ENCODE measurements at regions not wholly inside any gene's neighbourhood (a gene's known extent, or its start where the extent isn't known, plus 50 kb on each side); places are given as distances from the start of the nearest gene placed in this dataset.

GRCh38 chr3:72496051-72496670 lies 352.1 kb downstream of the SHQ1 start:
- no peaks in the 10 kb centered on the region for H3K4me1 ChIP-seq (ENCODE audit: control insufficient read depth, insufficient read depth, low read length)
- H3K4me1 Mint-ChIP-seq = no peaks in the 10 kb centered on the region

GRCh38 chr3:72494626-72495025 lies 353.6 kb downstream of the SHQ1 start:
- Histone ChIP-seq H3K4me3 (ENCODE audit: low read length) (no peak overlapping the region), H3K4me1 (ENCODE audit: control insufficient read depth, insufficient read depth, low read length) (peaks cover 5% of the 10 kb centered on the region), H3K36me3 (ENCODE audit: control insufficient read depth, insufficient read depth, low read length) (no peaks in the 10 kb centered on the region), H3K27ac (ENCODE audit: low read length) (no peak overlapping the region), H3K9me3 (ENCODE audit: control insufficient read depth, insufficient read depth, low read length) (no peaks in the 10 kb centered on the region), H3K27me3 (ENCODE audit: control insufficient read depth, insufficient read depth, low read length) (no peaks in the 10 kb centered on the region)
- WGBS (ENCODE audit: insufficient coverage) = 71% methylated on average over 1 of the region's 2 CpGs
- no peak for ATAC-seq
- no peaks in the 10 kb centered on the region for H3K36me3 Mint-ChIP-seq
- DNase-seq = no peak
- no peaks in the 10 kb centered on the region for H3K9me3 Mint-ChIP-seq
- H3K4me3 Mint-ChIP-seq = no peak overlapping the region
- TF ChIP-seq CTCF (IDR thresholded peaks at IDR 0.05) = no peak
- intact Hi-C loops (cut with micrococcal nuclease) = no loop called here
- no peaks in the 10 kb centered on the region for H3K27me3 Mint-ChIP-seq (ENCODE audit: low read depth in 2 of 2)
- H3K4me1 Mint-ChIP-seq = no peaks in the 10 kb centered on the region
- no peak overlapping the region for H3K27ac Mint-ChIP-seq

More at GRCh38 chr3:72496051-72496670, 352.1 kb downstream of the SHQ1 start:
- intact Hi-C loops (cut with micrococcal nuclease) = no loop called here
- WGBS (ENCODE audit: insufficient coverage) = 46% methylated on average over 2 of the region's 4 CpGs
- no peaks in the 10 kb centered on the region for H3K27me3 Mint-ChIP-seq (ENCODE audit: low read depth in 2 of 2)
- Histone ChIP-seq H3K36me3 (ENCODE audit: control insufficient read depth, insufficient read depth, low read length) (no peaks in the 10 kb centered on the region), H3K27ac (ENCODE audit: low read length) (no peak overlapping the region), H3K9me3 (ENCODE audit: control insufficient read depth, insufficient read depth, low read length) (no peaks in the 10 kb centered on the region), H3K27me3 (ENCODE audit: control insufficient read depth, insufficient read depth, low read length) (no peaks in the 10 kb centered on the region), H3K4me3 (ENCODE audit: low read length) (no peak overlapping the region)
- no peak for ATAC-seq
- no peak for DNase-seq
- H3K36me3 Mint-ChIP-seq = no peaks in the 10 kb centered on the region
- H3K27ac Mint-ChIP-seq = no peak overlapping the region
- no peaks in the 10 kb centered on the region for H3K9me3 Mint-ChIP-seq
- TF ChIP-seq CTCF (IDR thresholded peaks at IDR 0.05) = no peak
- H3K4me3 Mint-ChIP-seq = no peak overlapping the region

- Mint-ChIP-seq H3K4me1 (no peaks in the 10 kb centered on the region), H3K27ac (no peak overlapping the region), H3K4me3 (no peak overlapping the region), H3K27me3 (ENCODE audit: low read depth in 2 of 2) (no peaks in the 10 kb centered on the region), H3K9me3 (no peaks in the 10 kb centered on the region), H3K36me3 (no peaks in the 10 kb centered on the region)
- Histone ChIP-seq H3K27ac (ENCODE audit: low read length) (no peak overlapping the region), H3K4me3 (ENCODE audit: low read length) (no peak overlapping the region), H3K9me3 (ENCODE audit: control insufficient read depth, insufficient read depth, low read length) (no peaks in the 10 kb centered on the region), H3K4me1 (ENCODE audit: control insufficient read depth, insufficient read depth, low read length) (peaks cover 5% of the 10 kb centered on the region), H3K27me3 (ENCODE audit: control insufficient read depth, insufficient read depth, low read length) (no peaks in the 10 kb centered on the region), H3K36me3 (ENCODE audit: control insufficient read depth, insufficient read depth, low read length) (no peaks in the 10 kb centered on the region)
- DNase-seq (no peak), ATAC-seq (no peak)
- WGBS (ENCODE audit: insufficient coverage) = 66% methylated on average over 4 of the region's 4 CpGs
- intact Hi-C loops (cut with micrococcal nuclease) = no loop called here
- TF ChIP-seq CTCF (IDR thresholded peaks at IDR 0.05) = no peak
Measured at GRCh38 chr3:72494130-72494529, 354.1 kb downstream of the SHQ1 start.

- intact Hi-C loops (cut with micrococcal nuclease) = no loop called here
- Histone ChIP-seq H3K9me3 (ENCODE audit: control insufficient read depth, insufficient read depth, low read length) (no peaks in the 10 kb centered on the region), H3K27me3 (ENCODE audit: control insufficient read depth, insufficient read depth, low read length) (no peaks in the 10 kb centered on the region), H3K4me1 (ENCODE audit: control insufficient read depth, insufficient read depth, low read length) (peaks cover 13% of the 10 kb centered on the region), H3K36me3 (ENCODE audit: control insufficient read depth, insufficient read depth, low read length) (no peaks in the 10 kb centered on the region), H3K27ac (ENCODE audit: low read length) (no peak overlapping the region), H3K4me3 (ENCODE audit: low read length) (no peak overlapping the region)
- no peak overlapping the region for H3K4me3 Mint-ChIP-seq
- ATAC-seq (no peak), DNase-seq (no peak)
- no peaks in the 10 kb centered on the region for H3K27me3 Mint-ChIP-seq (ENCODE audit: low read depth in 2 of 2)
- no peaks in the 10 kb centered on the region for H3K36me3 Mint-ChIP-seq
- peaks cover 11% of the 10 kb centered on the region in 2 donors for H3K4me1 Mint-ChIP-seq
- TF ChIP-seq CTCF (IDR thresholded peaks at IDR 0.05) = no peak
- H3K27ac Mint-ChIP-seq = no peak overlapping the region
- WGBS (ENCODE audit: insufficient coverage) = 94% methylated on average over 2 of the region's 2 CpGs
- H3K9me3 Mint-ChIP-seq = no peaks in the 10 kb centered on the region
Measured at GRCh38 chr3:72492240-72492639, 356.0 kb downstream of the SHQ1 start.
